WERI-Rb-1 (cell line): ENCODE measurements at regions not wholly inside any gene's neighbourhood (a gene's known extent, or its start where the extent isn't known, plus 50 kb on each side); places are given as distances from the start of the nearest gene placed in this dataset.

Experiments
- DNase-seq: peaks from one replicate; pipeline ENCODE4 v3.0.0-alpha.2; 2020
- H3K27ac ChIP-seq: fragments of 250-450 bp; sonication (Bioruptor Pico); 2 replicates; pipeline ENCODE4 v1.5.1; 2020; ENCODE audit warnings: mild to moderate bottlenecking, moderate library complexity
- H3K27me3 ChIP-seq: fragments of 250-450 bp; sonication (Bioruptor Pico); 2 replicates; pipeline ENCODE4 v1.5.1; 2021; ENCODE audit warnings: mild to moderate bottlenecking, low read depth, moderate library complexity; ENCODE audit not compliant: insufficient read depth, severe bottlenecking
- H3K36me3 ChIP-seq: fragments of 250-450 bp; sonication (Bioruptor Pico); 2 replicates; pipeline ENCODE4 v1.5.1; 2020; ENCODE audit warnings: mild to moderate bottlenecking, moderate library complexity
- H3K4me3 ChIP-seq: 2 replicates; pipeline ENCODE4 v1.5.1; 2011; ENCODE audit warnings: low read depth, mild to moderate bottlenecking, control low read depth, low read length
- H3K9me3 ChIP-seq: fragments of 250-450 bp; sonication (Bioruptor Pico); 2 replicates; pipeline ENCODE4 v1.5.1; 2021; ENCODE audit warnings: mild to moderate bottlenecking, moderate library complexity; ENCODE audit not compliant: severe bottlenecking
- CTCF ChIP-seq: IDR thresholded peaks from 2 replicates; pipeline ENCODE4 v1.5.1; 2011; ENCODE audit warnings: low read depth, mild to moderate bottlenecking, control low read depth, inconsistent platforms, low read length

- no peak for DNase-seq
- no peak overlapping the region for H3K27ac ChIP-seq
- no peak for TF ChIP-seq CTCF
- no peak overlapping the region for H3K4me3 ChIP-seq
- H3K36me3 ChIP-seq, result no peaks in the 10 kb centered on the region
- no peaks in the 10 kb centered on the region for H3K27me3 ChIP-seq
- peaks cover 3% of the 10 kb centered on the region for H3K9me3 ChIP-seq
Measured at GRCh38 chr18:51510020-51510419, 312.5 kb upstream of the MEX3C start.

DNA sequence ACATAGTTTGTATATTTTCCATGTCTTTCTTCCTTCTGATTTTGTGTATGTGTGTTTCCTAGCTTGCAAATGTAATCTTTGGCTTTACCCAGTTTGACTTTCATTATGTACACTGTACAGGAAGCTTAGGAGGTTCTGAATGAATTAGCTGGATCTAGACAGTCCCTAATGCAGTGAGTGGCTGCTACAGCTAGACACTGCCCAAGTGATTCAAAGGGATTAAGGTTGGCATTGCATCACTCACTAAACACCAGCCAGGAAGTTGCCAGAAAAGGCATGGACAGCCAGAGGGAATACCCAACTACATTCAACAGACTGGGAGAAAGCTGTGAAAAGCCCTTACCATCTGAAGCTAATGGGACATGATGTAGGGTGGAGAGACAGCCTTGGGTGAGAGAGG is 316.0 kb upstream of the MEX3C start:
- Histone ChIP-seq H3K9me3 (peaks cover under 1% of the 10 kb centered on the region), H3K27ac (no peak overlapping the region), H3K4me3 (no peak overlapping the region), H3K27me3 (no peaks in the 10 kb centered on the region), H3K36me3 (no peaks in the 10 kb centered on the region)
- TF ChIP-seq CTCF, result no peak
- peak; percentile 16 for DNase-seq

DNA sequence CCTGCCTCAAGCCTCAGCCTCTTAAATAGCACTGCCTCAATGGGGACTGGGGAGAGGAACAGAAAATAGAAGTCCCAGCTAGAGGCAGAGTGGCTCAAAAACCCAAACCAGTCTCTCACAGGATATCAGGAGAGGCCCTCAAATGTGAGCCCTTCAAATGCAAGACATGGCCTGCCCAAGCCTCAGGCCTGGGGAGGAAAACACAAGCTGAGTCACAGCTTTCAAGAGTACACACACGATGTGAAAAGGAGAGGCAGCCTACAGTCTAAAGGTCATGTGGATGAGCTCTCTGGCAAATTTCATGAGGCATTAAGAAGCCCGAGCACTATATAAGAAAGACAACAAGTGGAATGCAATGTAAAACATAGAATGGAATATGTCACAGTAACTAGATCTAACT is 316.6 kb upstream of the MEX3C start:
- no peaks in the 10 kb centered on the region for H3K27me3 ChIP-seq
- H3K27ac ChIP-seq, result no peak overlapping the region
- H3K9me3 ChIP-seq, result no peaks in the 10 kb centered on the region
- no peaks in the 10 kb centered on the region for H3K36me3 ChIP-seq
- DNase-seq, result no peak
- TF ChIP-seq CTCF, result no peak
- no peak overlapping the region for H3K4me3 ChIP-seq

DNA sequence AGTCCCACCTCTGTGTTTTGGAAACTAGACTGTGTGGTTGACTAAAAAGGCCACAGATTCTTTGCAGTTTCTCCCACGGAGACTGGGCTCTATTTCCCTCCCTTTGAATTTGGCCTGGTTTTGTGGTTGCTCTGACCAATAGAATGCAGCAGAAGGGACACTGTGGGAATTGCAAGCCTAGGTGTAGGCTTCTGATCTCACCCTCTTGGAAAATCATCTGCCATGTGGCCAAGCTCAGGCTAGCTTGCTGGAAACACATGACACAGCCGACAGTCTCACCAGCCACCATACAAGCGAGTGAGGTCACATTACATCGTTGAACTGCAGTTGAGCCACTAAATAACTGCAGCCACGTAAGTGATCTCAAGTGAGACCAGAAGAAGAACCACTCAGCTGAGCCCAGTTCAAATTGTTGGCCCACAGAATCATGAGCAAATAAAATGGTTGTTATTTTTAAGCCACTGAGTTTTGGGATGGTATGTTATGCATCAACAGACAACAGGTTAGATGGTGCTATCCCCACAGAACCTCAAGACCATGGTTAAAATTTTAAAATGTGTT is 319.1 kb upstream of the MEX3C start:
- H3K4me3 ChIP-seq, result no peak overlapping the region
- no peaks in the 10 kb centered on the region for H3K27me3 ChIP-seq
- no peaks in the 10 kb centered on the region for H3K9me3 ChIP-seq
- no peak for DNase-seq
- no peak for TF ChIP-seq CTCF
- H3K36me3 ChIP-seq, result no peaks in the 10 kb centered on the region
- no peak overlapping the region for H3K27ac ChIP-seq

DNA sequence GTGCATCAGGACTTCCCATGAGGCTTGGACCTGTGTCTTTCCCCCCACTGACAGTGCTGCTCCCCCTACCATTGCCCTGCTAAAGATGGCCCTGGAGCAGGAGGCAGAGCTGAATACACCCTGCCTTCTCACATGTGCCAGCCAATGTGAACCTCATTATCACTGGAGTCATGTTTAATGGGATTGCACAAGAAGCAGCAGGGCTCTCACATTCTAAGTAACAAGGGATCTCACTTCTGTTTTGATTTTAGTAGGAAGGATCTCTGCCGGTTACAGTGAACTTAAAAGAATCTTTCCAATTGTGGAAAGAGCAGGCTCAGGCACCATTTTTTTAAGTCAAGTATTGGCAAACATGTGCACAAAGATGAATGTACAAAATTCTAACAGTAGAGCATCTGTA is 322.1 kb upstream of the MEX3C start:
- Histone ChIP-seq H3K27me3 (no peaks in the 10 kb centered on the region), H3K27ac (no peak overlapping the region), H3K9me3 (no peaks in the 10 kb centered on the region), H3K36me3 (no peaks in the 10 kb centered on the region), H3K4me3 (no peak overlapping the region)
- DNase-seq, result no peak
- TF ChIP-seq CTCF, result no peak

DNA sequence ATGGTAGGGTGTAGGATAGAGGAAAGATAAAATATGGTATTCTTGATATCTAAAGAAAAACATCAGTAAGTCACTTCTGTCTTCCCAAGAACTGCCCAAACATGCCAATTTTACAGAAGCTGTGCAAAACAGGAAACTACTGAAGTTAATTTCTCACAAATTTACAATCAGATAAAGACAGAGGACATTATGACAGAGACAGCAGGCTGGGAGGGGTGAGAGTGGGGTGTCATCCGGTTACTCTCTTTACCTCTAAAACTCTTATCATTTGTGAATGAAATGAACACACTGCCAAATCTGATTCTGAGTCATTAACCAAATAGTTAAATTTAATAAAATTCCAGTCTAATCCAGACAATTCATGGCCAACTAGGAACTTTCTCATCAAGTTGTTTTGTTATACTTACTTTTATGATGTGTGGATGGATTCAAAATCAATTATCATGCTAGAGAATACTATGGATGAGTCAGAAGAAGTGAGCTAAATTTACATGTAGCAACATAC is 323.2 kb upstream of the MEX3C start:
- DNase-seq, result no peak
- no peaks in the 10 kb centered on the region for H3K36me3 ChIP-seq
- no peaks in the 10 kb centered on the region for H3K27me3 ChIP-seq
- H3K27ac ChIP-seq, result no peak overlapping the region
- TF ChIP-seq CTCF, result no peak
- no peak overlapping the region for H3K4me3 ChIP-seq
- no peaks in the 10 kb centered on the region for H3K9me3 ChIP-seq
